Esophagus muscularis mucosa (tissue), 4 donors: ENCODE measurements at regions not wholly inside any gene's neighbourhood (a gene's known extent, or its start where the extent isn't known, plus 50 kb on each side); places are given as distances from the start of the nearest gene placed in this dataset.

ENCODE experiments used
- DNase-seq: peaks from one replicate; pipeline ENCODE4 v3.0.0-alpha.2; 2017; ENCODE audit errors: extremely low spot score
- H3K27ac ChIP-seq, 4 donors: fragments of 200-600 bp; sonication (generic); replicated peaks in 1 of 4; 1 replicate in 3 of 4; 2 replicates in 1 of 4; pipeline ENCODE4 v1.5.1; 2016 to 2019; ENCODE audit warnings: mild to moderate bottlenecking in 1 of 4
- H3K27me3 ChIP-seq, 4 donors: fragments of 200-600 bp; sonication (generic); one replicate each; pipeline versions ENCODE4 v1.5.1 to v1.6.0; 2016 to 2019
- H3K36me3 ChIP-seq, 4 donors: fragments of 200-600 bp; sonication (generic); one replicate each; pipeline ENCODE4 v1.5.1; 2016 to 2019
- H3K4me1 ChIP-seq, 4 donors: fragments of 200-600 bp; sonication (generic); one replicate each; pipeline ENCODE4 v1.5.1; 2016 to 2019
- H3K4me3 ChIP-seq, 4 donors: fragments of 200-600 bp; sonication (generic); 1 replicate in 2 of 4; 2 replicates in 2 of 4; pipeline ENCODE4 v1.5.1; 2016 to 2019; ENCODE audit warnings: mild to moderate bottlenecking in 4 of 4, moderate library complexity in 1 of 4
- H3K9me3 ChIP-seq, 4 donors: fragments of 200-600 bp; sonication (generic); 1 replicate in 3 of 4; 2 replicates in 1 of 4; pipeline ENCODE4 v1.5.1; 2016 to 2019
- CTCF ChIP-seq, 3 experiments: fragments of 200-600 bp in 2 of 3; fragments of 450-650 bp in 1 of 3; sonication (generic) in 2 of 3; IDR thresholded peaks; one replicate each; pipeline ENCODE4 v1.5.1; 2017 to 2019; ENCODE audit warnings: antibody characterized with exemption in 3 of 3, mild to moderate bottlenecking in 2 of 3, moderate library complexity in 1 of 3
- EP300 ChIP-seq: sonication (generic); formaldehyde crosslinking; IDR thresholded peaks from one replicate; pipeline ENCODE4 v1.6.1; 2017; ENCODE audit warnings: antibody characterized with exemption
- POLR2A ChIP-seq: fragments of 450-650 bp; IDR thresholded peaks from one replicate; pipeline ENCODE4 v1.6.1; 2017; ENCODE audit warnings: antibody characterized with exemption, moderate library complexity, mild to moderate bottlenecking, low read depth
- POLR2AphosphoS5 ChIP-seq, 2 donors: sonication (generic); formaldehyde crosslinking; IDR thresholded peaks; one replicate each; pipeline ENCODE4 v1.6.1; 2017; ENCODE audit warnings: antibody characterized with exemption in 2 of 2
- WGBS: methylation state at CpG from one replicate; pipeline ENCODE4 v1.1.5; 2018; 5-methylcytosine and 5-hydroxymethylcytosine counted together
- intact Hi-C: fragments of 100-400 bp; cut with DNase I; formaldehyde crosslinking; loops from one replicate; pipeline ENCODE4 v1.15.1; 2023

GRCh38 chr3:20669675-20670074 is 483.7 kb upstream of the SGO1 start:
- intact Hi-C loops: no loop called here
- WGBS: 79% methylated on average over 2 of the region's 2 CpGs
- H3K36me3 ChIP-seq: no peaks in the 10 kb centered on the region

GRCh38 chr3:20669184-20669583 is 483.2 kb upstream of the SGO1 start:
- H3K4me3 ChIP-seq: no peak overlapping the region
- no peaks in the 10 kb centered on the region for H3K27me3 ChIP-seq
- H3K9me3 ChIP-seq: peaks cover 0 to 5% (median 0%) of the 10 kb centered on the region in 4 donors
- H3K4me1 ChIP-seq: peaks cover 10 to 18% (median 15%) of the 10 kb centered on the region in 4 donors
- no peak for DNase-seq
- intact Hi-C loops: no loop called here
- no peak for TF ChIP-seq POLR2A
- TF ChIP-seq CTCF (IDR thresholded peaks at IDR 0.05): no peak
- 22% methylated on average over 5 of the region's 5 CpGs for WGBS
- H3K36me3 ChIP-seq: no peaks in the 10 kb centered on the region
- no peak overlapping the region for H3K27ac ChIP-seq

More at GRCh38 chr3:20669675-20670074, 483.7 kb upstream of the SGO1 start:
- DNase-seq: no peak
- peaks cover 0 to 5% (median 0%) of the 10 kb centered on the region in 4 donors for H3K9me3 ChIP-seq
- H3K27me3 ChIP-seq: no peaks in the 10 kb centered on the region
- H3K4me1 ChIP-seq: peaks cover 10 to 18% (median 15%) of the 10 kb centered on the region in 4 donors
- no peak overlapping the region for H3K4me3 ChIP-seq
- TF ChIP-seq CTCF (IDR thresholded peaks at IDR 0.05) (no peak), POLR2AphosphoS5 (IDR thresholded peaks at IDR 0.05) (no peak), POLR2A (no peak), EP300 (no peak)
- no peak overlapping the region for H3K27ac ChIP-seq

GRCh38 chr3:20668411-20668810 is 482.4 kb upstream of the SGO1 start:
- H3K4me3 ChIP-seq: no peak overlapping the region
- H3K27me3 ChIP-seq: no peaks in the 10 kb centered on the region
- H3K4me1 ChIP-seq: peaks cover 10 to 18% (median 15%) of the 10 kb centered on the region in 4 donors
- DNase-seq: no peak
- WGBS: 90% methylated on average over 3 of the region's 3 CpGs
- TF ChIP-seq EP300: no peak
- no peak for TF ChIP-seq CTCF (IDR thresholded peaks at IDR 0.05)
- TF ChIP-seq POLR2A: no peak
- no peak for TF ChIP-seq POLR2AphosphoS5 (IDR thresholded peaks at IDR 0.05)
- H3K9me3 ChIP-seq: no peaks in the 10 kb centered on the region
- H3K27ac ChIP-seq: no peak overlapping the region
- no peaks in the 10 kb centered on the region for H3K36me3 ChIP-seq
- intact Hi-C loops: no loop called here

- Histone ChIP-seq H3K27ac (no peak overlapping the region), H3K27me3 (no peaks in the 10 kb centered on the region)
These were observed 480.1 kb upstream of the SGO1 start for GRCh38 chr3:20666091-20666490.

More at GRCh38 chr3:20666091-20666490, 480.1 kb upstream of the SGO1 start:
- intact Hi-C loops: no loop called here
- no peak for DNase-seq
- no peak overlapping the region for H3K4me3 ChIP-seq
- TF ChIP-seq POLR2AphosphoS5 (IDR thresholded peaks at IDR 0.05) (no peak), EP300 (no peak), CTCF (IDR thresholded peaks at IDR 0.05) (no peak), POLR2A (no peak)
- H3K9me3 ChIP-seq: no peaks in the 10 kb centered on the region
- H3K4me1 ChIP-seq: peaks cover 10 to 18% (median 15%) of the 10 kb centered on the region in 4 donors
- WGBS: 78% methylated on average over 2 of the region's 2 CpGs
- H3K36me3 ChIP-seq: no peaks in the 10 kb centered on the region
